NCI-H2227 treated with DMSO at 0.1 percent for 48 hours (cell line): ENCODE measurements at regions not wholly inside any gene's neighbourhood (a gene's known extent, or its start where the extent isn't known, plus 50 kb on each side); places are given as distances from the start of the nearest gene placed in this dataset.

ENCODE experiments used
- DNase-seq: peaks from one replicate; lab custom pipeline; 2025; lab: John Stamatoyannopoulos, UW

DNA sequence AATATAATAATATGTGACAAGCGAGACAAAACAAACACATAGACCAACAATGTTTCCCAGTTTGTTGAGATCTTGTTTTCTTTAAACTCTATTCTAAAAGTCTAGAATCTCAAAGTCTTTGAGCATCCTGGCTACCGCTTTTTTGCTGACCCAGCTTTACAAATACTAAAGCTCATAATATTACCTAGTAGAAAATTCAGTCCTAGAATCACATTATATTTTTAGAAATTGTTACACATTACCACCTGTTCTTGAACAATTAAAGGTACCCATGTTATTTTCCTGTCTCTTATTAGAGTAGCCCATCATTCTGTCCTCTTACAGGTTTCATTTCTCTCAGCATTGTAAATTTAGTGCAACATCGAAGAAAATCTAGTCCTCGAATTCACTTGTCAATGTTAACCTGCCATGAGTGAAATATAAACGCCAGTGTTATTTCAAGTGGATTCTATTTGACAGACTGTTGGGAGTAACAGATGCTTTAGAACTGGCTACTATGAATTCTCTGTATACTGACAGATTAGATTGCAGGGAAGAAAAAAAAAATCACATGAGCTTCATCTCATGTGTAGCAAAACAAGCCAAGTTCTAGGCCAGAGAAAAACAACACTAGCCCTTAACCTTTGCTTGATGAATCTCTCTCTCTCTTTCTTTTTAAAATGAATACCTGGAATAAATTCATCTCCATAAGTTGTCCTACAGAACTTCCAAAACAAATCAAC is 851.2 kb upstream of the ADAMTS5 start:
- no peak for DNase-seq

DNA sequence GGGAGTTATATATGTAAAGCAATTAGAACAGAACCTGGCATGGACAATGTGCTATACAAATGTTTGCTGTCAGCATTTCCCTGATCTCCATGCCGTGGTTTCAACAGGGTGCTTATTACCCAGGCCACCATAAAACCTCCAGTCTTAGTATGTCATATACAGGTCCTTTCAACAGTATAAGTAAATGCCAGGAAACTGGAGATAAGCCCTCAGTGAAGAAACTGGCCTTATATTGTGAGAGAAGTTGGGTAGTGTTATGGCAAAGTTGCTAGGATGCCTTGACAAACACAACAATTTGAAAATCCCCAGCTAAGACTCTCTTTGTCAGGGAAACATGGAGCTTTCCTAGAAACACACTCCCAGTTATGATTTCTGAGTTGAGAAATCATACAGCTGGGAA is 850.2 kb upstream of the ADAMTS5 start:
- no peak for DNase-seq

DNA sequence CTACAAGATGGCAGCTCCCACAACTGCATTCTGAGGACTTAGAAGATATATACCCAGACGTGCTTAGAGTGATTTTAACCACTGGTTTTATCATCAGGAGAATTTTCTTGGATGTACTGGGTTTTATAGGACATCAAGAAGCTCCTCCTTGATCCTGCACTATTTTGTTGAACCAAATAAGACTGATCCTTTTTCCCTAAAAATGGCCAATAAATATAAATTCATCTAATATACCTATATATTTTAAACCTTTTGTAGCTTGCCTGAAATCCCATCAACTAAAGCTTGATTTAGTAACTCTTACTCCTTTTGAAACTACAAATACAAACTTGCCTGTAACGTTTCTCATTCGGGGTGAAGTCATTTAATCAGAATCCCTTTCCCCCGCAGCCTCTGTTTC is 849.4 kb upstream of the ADAMTS5 start:
- DNase-seq, result no peak

DNA sequence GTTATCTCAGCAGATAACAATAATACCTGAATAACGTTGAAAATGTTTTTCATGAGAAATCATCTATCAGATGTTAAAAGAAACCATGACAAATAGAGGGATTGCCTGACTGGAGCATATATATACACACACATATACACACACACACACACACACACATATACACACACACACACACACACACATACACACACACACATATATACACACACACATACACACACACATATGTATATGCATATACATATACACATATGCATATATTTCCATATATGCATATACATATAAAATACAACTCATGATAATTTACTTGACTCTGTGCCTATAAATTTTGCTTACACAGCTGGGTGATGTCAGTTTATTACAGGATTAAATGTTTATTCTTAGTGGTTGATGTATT is 847.3 kb upstream of the ADAMTS5 start:
- DNase-seq, result no peak

DNA sequence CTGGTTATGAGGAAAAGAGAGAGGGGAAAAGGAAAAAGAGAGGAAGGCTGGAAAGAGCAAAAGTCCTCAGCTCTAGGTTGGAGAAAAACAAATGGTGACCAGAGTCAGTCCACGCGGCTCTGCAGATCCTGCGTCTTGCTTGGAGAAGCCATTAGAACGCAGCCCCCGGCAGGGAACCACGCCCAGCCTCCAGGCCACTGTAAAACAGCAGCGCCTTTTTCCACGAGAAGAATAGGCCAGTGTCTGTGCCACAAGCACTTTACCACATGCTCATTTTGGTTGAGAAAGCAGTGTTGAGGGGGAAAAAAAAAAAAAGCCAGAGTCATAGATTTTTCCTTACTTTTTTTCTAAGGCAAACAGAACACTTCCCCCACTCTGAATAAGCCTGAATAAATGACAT is 846.9 kb upstream of the ADAMTS5 start:
- no peak for DNase-seq

DNA sequence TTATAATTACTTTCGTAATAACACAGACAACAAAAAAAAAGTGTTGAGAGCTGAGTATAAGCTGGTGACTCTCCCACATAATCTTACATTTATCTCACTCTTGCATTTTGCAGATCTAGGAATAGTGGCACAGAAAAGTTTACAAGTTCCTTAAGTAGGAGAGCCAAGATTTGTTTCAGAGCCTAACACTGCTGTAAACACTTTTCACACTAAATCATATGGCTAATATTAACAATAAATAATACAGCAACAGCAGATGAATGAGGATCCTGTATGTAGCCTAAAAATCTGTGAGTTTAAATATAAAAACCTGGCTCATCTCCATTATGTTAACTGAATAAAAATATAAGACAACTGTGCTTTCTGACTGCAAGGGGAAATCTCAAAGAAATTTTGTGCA is 846.5 kb upstream of the ADAMTS5 start:
- no peak for DNase-seq

DNA sequence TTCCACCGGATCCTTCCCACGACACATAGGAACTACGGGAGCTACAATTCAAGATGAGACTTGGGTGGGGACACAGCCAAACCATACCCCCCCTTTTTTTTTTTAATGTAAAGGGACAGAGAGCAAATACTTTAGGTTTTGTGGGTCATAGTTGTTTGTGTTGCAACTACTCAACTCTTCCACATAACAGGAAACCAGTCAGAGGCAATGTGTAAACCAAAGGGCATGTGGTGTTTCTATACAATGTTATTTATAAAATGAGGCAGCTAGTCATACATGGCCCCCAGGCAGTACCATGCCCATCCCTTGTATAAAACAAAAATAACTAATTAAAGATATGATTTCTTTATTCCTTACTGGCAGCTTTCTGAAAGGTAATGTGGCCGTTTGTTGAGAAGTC is 845.4 kb upstream of the ADAMTS5 start:
- no peak for DNase-seq

DNA sequence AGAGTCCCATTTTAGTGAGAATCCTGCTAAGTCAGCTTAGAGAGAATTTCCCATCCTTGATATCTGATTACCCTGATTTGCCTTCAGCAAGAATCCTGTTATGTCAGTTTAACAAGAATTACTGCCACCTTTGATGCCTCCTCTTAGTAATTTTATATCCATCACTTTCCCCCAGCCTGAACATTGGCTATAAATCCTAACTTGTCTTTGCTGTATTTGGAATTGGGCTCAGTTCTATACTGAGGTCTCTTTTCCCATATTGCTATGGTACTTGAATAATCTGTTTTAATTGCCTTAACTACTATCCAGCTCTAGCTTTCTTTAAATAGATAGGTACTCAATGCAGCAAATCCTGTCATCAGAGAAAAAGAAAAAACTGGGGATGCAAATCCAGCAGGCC is 842.0 kb upstream of the ADAMTS5 start:
- no peak for DNase-seq

DNA sequence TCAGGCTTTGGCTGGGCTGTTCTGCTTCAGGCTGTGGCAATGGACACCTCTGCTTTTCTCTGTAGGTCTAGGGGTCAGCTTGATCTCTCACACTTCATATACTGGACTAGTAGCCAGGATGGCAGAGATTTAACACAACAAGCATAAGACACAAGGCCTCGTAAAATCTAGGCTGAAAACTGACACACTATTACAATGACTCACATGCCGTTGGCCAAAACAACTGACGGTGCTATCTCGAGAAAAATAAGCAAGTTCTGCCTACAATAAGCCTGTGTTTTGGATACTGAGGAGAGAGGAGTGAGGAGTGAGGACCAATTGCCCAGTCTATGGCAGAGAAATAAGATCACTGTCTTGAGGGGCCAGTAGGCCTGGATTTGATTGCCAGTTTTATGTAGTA is 840.7 kb upstream of the ADAMTS5 start:
- no peak for DNase-seq

DNA sequence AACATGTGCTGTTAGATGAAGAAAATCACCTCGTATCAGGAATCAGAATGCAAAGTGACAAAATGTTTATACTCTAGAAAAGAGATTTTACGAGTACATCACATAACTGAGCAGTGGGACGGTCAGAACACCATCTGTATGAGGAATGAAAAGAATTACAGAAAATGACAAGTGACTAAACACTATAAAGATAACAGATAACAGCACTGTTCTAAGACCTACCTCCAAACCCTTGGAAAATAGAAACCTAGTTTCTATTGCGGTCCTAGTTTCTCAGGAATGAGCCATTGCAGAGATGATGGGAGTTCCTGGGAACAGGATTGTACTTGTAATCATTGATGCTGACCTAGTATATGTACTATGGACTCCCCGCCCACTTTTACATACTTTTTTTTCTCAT is 839.4 kb upstream of the ADAMTS5 start:
- no peak for DNase-seq

DNA sequence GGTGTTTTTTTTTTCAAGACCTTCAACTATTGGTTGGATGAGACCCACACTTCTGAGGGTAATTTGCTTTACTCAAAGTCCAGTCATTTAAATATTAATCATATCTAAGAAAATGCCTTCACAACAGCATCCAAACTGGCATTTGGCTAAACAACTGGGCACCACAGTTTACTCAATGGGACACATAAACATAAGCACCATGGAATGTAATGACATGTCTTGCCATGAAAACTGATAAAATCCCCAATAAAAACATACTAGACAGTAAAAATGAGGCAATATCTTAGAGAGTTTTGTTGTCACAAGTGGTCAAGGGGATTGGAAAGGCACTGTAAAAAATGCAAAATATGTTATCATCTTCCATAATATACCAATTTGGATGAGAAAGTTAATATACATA is 838.8 kb upstream of the ADAMTS5 start:
- DNase-seq, result no peak

DNA sequence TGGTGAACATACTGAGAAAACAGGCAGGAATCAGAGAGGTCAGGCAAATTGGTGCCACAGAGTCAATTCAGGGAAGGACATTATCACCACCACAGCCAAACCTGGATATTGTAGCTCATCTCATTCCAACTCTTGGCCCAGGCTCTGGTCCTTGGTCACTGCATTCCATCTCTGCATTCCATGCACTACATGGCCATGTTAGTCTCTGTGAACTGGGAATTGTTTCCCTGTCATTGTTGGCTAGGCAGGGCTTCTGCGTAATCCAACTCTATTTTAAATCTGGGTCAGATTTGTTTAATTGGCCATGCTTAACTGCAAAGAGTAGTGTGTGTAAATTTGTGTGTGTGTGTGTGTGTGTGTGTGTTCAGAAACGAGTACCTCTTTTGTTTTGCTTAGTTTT is 837.6 kb upstream of the ADAMTS5 start:
- no peak for DNase-seq

DNA sequence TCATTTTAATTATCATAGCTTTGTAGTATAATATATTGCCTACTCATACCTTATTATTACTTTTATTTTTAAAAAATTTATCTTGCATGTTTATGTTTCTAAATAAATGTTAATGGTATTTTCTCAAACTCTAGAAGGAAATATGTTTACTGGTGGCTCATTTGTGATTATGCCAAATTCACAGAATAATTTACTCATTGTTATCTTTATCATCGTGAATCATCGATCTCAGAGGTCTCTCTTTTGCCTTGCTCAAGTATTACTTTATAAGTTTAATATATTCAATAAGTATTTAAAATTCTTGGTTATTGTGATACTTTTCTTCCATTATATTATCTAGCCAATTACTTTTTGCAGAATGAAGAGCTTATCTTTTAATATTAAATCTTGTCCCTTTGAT is 836.7 kb upstream of the ADAMTS5 start:
- no peak for DNase-seq

DNA sequence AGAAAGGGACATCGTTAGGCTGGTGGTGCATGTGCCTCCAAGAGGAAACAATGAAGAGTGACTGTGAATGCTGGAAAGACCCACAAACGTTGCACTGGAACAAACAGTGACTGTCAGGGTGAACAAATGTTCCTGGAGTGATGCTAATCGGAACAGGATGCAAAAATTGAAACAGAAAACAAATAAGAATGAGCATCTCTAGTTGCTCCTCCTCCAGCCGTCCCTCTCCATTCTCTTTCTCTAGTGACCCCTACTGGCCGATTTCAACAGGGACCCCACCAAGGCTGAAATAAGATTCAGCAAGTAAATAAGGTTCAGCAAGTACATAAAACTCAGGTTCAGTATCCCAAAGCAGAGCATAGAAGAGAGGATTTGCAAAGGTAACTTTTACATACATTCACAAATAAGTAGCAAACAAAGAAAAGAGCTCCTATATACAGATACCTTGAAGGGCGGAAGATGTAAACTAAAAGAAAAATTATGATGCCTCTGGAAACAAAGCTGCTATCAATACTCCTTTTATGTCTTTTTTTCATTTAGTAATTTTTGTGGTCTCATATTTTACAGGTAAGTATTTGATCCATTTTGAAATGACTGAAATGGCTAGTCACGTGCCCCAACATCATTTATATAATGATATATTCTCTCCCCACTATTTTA is 836.1 kb upstream of the ADAMTS5 start:
- DNase-seq, result no peak

DNA sequence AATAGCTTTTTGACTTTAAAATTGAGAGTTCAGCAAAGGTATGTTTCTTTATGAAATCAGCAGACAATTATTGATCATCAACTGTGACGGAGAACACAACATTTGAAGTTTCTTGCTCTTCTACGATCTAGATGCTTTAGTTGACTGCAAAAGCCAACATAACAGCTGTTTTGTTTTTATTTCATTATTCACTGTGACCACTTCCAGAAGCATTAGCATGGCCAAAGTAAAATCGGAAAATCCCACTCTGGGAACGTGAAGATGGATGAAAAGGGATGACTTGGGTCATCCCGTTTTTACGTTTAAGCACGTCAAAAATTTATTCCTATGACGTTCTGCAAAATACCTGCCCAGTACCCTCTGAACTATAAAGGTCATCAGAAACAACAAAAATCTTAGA is 833.0 kb upstream of the ADAMTS5 start:
- no peak for DNase-seq

DNA sequence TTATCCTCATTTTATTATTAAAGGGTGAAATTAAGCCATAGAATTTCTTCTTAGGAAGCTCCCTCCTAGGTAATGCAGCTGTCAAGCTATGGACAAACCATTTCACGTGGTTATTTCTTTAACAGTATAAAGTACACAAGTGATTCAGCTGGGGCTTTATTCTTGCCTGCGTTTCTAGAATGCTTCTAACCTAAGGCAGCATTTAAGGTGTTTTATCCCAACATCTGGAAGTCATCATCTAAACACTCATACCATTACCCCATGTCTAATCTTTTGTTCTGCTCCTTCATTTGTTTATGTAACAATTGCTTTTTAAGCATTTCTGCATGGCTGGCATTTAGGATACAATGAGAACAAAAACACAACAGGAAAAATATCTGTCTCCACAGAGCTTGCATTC is 829.2 kb upstream of the ADAMTS5 start:
- DNase-seq, result no peak

DNA sequence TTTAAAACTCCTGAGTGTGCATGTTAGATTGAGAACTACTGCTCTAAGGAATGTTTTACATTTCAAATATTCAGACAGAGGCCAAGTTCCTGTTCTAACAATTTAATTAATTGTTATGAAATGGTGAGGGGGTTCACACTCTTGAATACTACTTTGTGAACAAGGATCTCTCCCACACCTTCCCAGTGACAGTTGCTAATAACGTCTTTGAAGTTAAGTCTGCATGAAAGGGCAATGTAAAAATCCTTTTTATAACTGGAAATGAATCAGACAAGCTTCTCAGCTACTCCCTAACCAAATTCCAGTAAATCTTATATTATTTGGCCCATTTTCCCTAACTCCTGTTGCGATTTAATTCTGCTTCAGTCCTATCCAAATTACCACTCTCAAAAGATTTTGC is 828.5 kb upstream of the ADAMTS5 start:
- DNase-seq, result no peak

DNA sequence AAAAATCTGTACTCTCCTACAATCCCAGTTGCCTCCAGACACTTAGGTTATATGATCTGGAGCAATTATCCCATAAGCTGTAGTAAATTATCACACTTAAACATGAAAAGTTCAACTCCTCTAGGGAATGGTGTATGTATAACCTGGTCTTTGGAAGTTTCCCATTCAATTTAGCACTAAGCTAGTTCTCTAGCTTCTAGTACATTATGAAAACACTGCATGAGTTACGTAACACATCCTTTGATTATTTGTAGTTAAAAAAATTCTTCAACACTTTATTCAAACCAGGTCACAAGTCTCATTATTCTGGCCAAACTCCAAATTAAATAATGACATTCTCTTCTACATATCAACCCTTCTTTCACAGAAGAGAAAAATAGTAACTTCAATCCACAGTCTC is 827.0 kb upstream of the ADAMTS5 start:
- no peak for DNase-seq

DNA sequence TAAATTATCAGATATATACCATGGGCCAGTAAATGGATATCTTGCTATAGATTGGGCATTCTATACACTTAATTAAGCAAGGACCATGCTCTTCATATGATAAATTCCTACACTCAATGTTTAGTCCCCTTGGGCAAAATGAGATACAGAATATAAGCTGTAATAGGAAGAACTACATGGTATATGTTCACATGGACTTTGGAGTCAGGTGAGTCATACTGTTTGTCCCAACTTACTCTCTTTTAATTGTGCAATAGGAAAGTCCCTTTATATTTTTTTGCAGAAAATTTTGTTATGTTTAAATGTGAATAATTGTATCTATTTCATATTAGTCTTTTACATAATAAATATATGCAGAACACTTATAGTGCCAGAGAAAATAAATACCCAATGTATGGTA is 820.2 kb upstream of the ADAMTS5 start:
- no peak for DNase-seq

DNA sequence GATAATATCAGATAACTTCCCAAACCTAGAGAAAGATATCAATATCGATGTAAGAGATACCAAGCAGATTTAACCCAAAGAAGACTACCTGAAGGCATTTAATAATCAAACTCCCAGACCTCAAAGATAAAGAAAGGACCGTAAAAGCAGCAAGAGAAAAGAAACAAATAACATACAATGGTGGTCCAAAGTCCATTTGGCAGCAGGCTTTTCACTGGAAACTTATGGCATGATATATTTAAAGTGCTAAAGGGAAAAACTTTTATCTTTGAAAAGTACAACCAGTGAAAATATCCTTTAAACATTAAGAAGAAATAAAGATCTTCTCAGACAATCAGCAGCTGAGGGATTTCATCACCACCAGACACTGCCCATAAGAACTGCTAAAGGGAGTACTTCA is 812.7 kb upstream of the ADAMTS5 start:
- DNase-seq, result no peak

DNA sequence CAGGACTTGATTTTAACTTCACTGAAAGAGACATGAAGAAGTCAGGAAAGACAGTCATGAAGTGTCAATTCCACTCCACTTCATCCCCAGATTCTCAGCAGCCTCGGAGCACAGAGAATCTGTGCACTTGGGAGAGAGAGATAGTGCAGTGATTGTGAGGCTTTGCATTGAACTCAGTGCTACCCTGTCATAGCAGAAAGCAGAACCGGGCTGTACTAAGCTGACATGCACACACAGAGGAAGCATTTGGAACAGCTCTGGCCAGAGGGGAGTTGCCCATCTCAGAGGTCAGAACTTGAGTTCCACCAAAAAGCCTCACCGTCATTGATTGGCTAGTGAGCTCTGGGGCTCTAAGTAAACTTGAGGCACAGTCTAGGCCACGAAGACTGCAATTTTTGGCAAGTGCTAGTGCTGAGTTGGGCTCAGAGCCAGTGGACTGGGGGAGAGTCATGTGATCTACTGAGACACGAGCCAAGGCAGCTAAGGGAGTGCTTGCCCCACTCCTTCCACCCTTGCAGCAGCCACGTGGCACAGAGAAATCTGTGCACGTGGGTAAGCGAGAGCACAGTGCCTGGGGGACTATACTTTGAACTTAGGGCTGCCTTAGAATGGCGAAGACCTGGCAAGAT is 810.2 kb upstream of the ADAMTS5 start:
- DNase-seq, result no peak

DNA sequence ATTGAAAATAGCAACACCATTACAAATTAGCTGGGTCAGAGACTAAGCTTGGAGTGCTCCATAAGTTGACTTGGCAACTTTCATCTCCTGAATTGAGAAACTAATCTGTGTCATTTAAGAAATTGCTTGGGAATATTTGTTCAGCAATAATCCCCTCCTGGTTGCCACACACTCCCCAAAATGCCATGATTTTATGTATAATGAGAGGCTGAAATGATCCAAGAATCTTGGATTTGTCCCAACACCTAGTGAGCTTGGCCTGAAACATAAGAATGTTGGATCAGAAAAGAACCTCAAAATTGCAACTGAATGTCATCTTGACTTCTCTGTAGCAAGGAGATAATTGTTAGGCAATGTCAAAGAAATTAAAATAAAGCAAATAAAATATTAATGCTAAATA is 805.9 kb upstream of the ADAMTS5 start:
- no peak for DNase-seq

DNA sequence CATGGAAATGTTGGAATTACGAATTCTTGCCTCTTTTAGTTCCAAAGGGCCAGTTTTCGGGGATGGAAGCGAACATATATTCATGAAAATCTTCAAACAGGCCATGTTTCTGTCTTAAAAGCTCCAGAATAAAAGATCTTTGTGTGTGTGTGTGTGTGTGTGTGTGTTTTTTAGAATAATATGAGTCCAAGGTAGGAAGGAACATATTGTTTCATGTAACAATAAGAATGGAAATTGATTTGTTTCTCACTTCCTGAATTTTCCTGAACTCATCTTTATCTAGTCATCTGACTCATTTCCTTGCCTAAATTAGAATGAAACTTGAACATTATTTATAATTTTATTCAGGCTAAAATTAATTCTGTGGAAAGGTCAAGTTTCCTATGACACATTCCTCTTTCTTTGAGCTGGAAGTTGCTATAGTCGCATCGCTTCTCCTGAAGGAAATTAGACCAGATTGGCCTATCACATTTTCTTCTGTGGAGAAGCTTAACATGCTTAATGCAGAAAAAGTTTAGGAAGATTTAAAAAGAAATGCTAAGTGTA is 805.1 kb upstream of the ADAMTS5 start:
- DNase-seq, result no peak
